GM18511 (cell line): ENCODE measurements at regions not wholly inside any gene's neighbourhood (a gene's known extent, or its start where the extent isn't known, plus 50 kb on each side); places are given as distances from the start of the nearest gene placed in this dataset.

ENCODE experiments used
- ATAC-seq: cut with Tn5 transposase; IDR thresholded peaks from one replicate; pipeline ENCODE4 v1.9.1; 2021; ENCODE audit warnings: mild to moderate bottlenecking, moderate library complexity; ENCODE audit not compliant: unreplicated experiment

GRCh38 chr4:159443975-159444374 lies 341.1 kb downstream of the RAPGEF2 start:
- no peak for ATAC-seq

GRCh38 chr4:159444678-159445077 lies 341.8 kb downstream of the RAPGEF2 start:
- ATAC-seq, result no peak

- no peak for ATAC-seq
Observed at GRCh38 chr4:159445692-159446091, 342.8 kb downstream of the RAPGEF2 start.

- peak; percentile 100 for ATAC-seq
Observed at GRCh38 chr4:159446266-159446976, 343.5 kb downstream of the RAPGEF2 start.

- ATAC-seq, result no peak
Observed at GRCh38 chr4:159447296-159447695, 344.4 kb downstream of the RAPGEF2 start.

GRCh38 chr4:159451006-159451405 lies 348.1 kb downstream of the RAPGEF2 start:
- ATAC-seq, result no peak

GRCh38 chr4:159455675-159456237 lies 352.9 kb downstream of the RAPGEF2 start:
- ATAC-seq, result peak; percentile 79

- no peak for ATAC-seq
Observed at GRCh38 chr4:159460371-159460770, 357.5 kb downstream of the RAPGEF2 start.

- no peak for ATAC-seq
Observed at GRCh38 chr4:159463235-159463634, 360.4 kb downstream of the RAPGEF2 start.

- ATAC-seq, result no peak
Observed at GRCh38 chr4:159464302-159464701, 361.4 kb downstream of the RAPGEF2 start.

- ATAC-seq, result no peak
Observed at GRCh38 chr4:159476886-159477285, 374.0 kb downstream of the RAPGEF2 start.

- no peak for ATAC-seq
Observed at GRCh38 chr4:159480826-159481225, 377.9 kb downstream of the RAPGEF2 start.

GRCh38 chr4:159481936-159482335 lies 379.1 kb downstream of the RAPGEF2 start:
- no peak for ATAC-seq

GRCh38 chr4:159483110-159483781 lies 380.4 kb downstream of the RAPGEF2 start:
- ATAC-seq, result no peak

- no peak for ATAC-seq
Observed at GRCh38 chr4:159483782-159484741, 381.2 kb downstream of the RAPGEF2 start.

- no peak for ATAC-seq
Observed at GRCh38 chr4:159484864-159485263, 382.0 kb downstream of the RAPGEF2 start.

- peak; percentile 95 for ATAC-seq
Observed at GRCh38 chr4:159487284-159487747, 384.4 kb downstream of the RAPGEF2 start.

GRCh38 chr4:159489646-159490045 lies 386.8 kb downstream of the RAPGEF2 start:
- no peak for ATAC-seq

GRCh38 chr4:159495515-159496236 lies 392.8 kb downstream of the RAPGEF2 start:
- no peak for ATAC-seq

GRCh38 chr4:159496248-159496647 lies 393.4 kb downstream of the RAPGEF2 start:
- ATAC-seq, result no peak
